ENCODE measurements at regions not wholly inside any gene's neighbourhood (a gene's known extent, or its start where the extent isn't known, plus 50 kb on each side); places are given as distances from the start of the nearest gene placed in this dataset.

DNA sequence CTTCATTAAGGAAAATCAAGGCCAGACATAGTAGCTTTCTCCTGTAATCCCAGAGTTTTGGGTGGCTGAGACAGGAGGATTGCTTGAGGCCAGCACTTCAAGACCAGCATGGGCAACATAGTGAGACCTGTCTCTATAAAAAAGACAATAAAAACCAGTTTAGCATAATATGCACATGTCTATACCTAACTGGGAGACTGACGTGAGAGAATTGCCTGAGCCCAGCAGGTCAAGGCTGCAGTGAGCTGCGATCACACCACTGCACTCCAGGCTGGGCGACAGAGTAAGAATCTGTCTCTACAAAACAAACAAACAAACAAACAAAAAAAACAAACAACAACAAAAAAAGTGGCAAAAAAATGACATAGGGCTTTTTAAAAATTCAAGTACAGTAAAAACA, 820.8 kb downstream of the MTRR start:
- TF ChIP-seq, protein P1, sequence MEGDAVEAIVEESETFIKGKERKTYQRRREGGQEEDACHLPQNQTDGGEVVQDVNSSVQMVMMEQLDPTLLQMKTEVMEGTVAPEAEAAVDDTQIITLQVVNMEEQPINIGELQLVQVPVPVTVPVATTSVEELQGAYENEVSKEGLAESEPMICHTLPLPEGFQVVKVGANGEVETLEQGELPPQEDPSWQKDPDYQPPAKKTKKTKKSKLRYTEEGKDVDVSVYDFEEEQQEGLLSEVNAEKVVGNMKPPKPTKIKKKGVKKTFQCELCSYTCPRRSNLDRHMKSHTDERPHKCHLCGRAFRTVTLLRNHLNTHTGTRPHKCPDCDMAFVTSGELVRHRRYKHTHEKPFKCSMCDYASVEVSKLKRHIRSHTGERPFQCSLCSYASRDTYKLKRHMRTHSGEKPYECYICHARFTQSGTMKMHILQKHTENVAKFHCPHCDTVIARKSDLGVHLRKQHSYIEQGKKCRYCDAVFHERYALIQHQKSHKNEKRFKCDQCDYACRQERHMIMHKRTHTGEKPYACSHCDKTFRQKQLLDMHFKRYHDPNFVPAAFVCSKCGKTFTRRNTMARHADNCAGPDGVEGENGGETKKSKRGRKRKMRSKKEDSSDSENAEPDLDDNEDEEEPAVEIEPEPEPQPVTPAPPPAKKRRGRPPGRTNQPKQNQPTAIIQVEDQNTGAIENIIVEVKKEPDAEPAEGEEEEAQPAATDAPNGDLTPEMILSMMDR (IDR thresholded peaks at IDR 0.05; ENCODE audit: extremely low read depth in 1 of 2, insufficient read depth in 1 of 2, low read depth in 1 of 2, low read length in 2 of 2) = no peak
- TF ChIP-seq POLR2A (IDR thresholded peaks at IDR 0.05; ENCODE audit: low read depth, low read length) = no peak
- no peak for TF ChIP-seq EZH2 (IDR thresholded peaks at IDR 0.05; ENCODE audit: borderline replicate concordance, low read depth, low read length, severe bottlenecking)
- no peak for TF ChIP-seq POLR2AphosphoS5 (IDR thresholded peaks at IDR 0.05; ENCODE audit: insufficient read depth, low read depth, low read length)
- TF ChIP-seq, protein P2, sequence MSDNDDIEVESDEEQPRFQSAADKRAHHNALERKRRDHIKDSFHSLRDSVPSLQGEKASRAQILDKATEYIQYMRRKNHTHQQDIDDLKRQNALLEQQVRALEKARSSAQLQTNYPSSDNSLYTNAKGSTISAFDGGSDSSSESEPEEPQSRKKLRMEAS (IDR thresholded peaks at IDR 0.05; ENCODE audit: insufficient read depth, insufficient read length) = no peak
- TF ChIP-seq MYC (IDR thresholded peaks at IDR 0.05; ENCODE audit: low read depth, low read length) = no peak
- no peak for TF ChIP-seq JUN (IDR thresholded peaks at IDR 0.05; ENCODE audit: borderline replicate concordance, insufficient read depth, insufficient read length, low read depth)
- no peak for TF ChIP-seq FOS (IDR thresholded peaks at IDR 0.05; ENCODE audit: borderline replicate concordance, insufficient read depth, low read length)

Measured in endothelial cell of umbilical vein (primary cell).